ENCODE measurements at regions not wholly inside any gene's neighbourhood (a gene's known extent, or its start where the extent isn't known, plus 50 kb on each side); places are given as distances from the start of the nearest gene placed in this dataset.

DNA sequence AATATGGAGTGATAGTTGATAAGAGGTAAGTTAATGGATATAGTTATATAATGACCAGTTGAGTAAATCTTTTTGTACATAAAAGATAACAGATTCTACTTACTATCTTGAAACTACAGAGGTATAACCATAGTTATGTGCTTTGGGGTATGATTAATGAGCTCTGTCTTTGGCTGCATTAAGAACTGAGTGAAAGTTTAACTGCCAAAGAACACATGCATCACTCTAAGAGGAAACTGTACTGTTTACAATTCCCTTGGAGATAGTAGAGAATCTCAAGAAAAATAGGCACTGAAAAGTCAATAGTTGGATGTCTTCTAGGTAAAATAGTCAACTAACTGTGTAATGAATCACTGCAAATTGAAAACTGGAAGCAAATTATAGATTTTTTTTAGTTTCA is 1129.5 kb downstream of the EPHA7 start:
- no peak overlapping the region for H3K4me3 ChIP-seq (replicated peaks in 1 of 3)
- H3K9me3 ChIP-seq: no peaks in the 10 kb centered on the region
- no peaks in the 10 kb centered on the region for H3K36me3 ChIP-seq
- intact Hi-C loops (cut with DNase I): no loop called here
- no peak overlapping the region for H3K27ac ChIP-seq
- no peaks in the 10 kb centered on the region for H3K4me1 ChIP-seq
- no peaks in the 10 kb centered on the region for H3K27me3 ChIP-seq
- TF ChIP-seq, protein P1, sequence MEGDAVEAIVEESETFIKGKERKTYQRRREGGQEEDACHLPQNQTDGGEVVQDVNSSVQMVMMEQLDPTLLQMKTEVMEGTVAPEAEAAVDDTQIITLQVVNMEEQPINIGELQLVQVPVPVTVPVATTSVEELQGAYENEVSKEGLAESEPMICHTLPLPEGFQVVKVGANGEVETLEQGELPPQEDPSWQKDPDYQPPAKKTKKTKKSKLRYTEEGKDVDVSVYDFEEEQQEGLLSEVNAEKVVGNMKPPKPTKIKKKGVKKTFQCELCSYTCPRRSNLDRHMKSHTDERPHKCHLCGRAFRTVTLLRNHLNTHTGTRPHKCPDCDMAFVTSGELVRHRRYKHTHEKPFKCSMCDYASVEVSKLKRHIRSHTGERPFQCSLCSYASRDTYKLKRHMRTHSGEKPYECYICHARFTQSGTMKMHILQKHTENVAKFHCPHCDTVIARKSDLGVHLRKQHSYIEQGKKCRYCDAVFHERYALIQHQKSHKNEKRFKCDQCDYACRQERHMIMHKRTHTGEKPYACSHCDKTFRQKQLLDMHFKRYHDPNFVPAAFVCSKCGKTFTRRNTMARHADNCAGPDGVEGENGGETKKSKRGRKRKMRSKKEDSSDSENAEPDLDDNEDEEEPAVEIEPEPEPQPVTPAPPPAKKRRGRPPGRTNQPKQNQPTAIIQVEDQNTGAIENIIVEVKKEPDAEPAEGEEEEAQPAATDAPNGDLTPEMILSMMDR (IDR thresholded peaks at IDR 0.05): no peak
- no peak for TF ChIP-seq POLR2A (IDR thresholded peaks at IDR 0.05)
- DNase-seq: no peak

DNA sequence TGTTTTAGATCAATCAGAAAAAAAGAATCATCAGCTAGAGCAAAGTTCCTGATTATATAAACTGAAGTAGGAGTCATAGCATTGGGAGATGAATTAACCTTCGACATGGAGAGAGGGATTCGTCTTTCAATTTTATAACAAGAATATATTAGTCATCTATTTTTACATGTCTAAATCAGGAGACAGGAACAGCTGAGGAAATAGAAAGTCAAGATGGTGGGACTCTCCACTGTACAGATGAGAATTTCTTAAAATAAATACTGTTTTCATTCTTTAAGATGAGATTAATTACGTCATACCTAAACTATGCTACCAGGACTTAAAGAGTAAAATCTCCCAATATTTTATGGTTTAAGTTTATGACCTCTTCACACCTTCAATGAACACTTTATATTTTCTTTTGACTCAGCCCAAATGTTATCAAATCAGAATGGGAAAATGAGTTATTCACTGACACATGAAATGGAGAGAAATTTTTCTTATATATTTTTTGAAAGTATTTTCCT is 1137.7 kb downstream of the EPHA7 start:
- Histone ChIP-seq H3K4me3 (replicated peaks in 1 of 3) (no peak overlapping the region), H3K27me3 (no peaks in the 10 kb centered on the region), H3K27ac (no peak overlapping the region), H3K36me3 (no peaks in the 10 kb centered on the region), H3K9me3 (no peaks in the 10 kb centered on the region), H3K4me1 (no peaks in the 10 kb centered on the region)
- no peak for DNase-seq
- WGBS, 2 donors: 42 to 50% methylated on average over 3 of the region's 3 CpGs
- intact Hi-C loops (cut with DNase I): no loop called here
- TF ChIP-seq, protein P1 (IDR thresholded peaks at IDR 0.05): no peak
- no peak for TF ChIP-seq POLR2A (IDR thresholded peaks at IDR 0.05)

DNA sequence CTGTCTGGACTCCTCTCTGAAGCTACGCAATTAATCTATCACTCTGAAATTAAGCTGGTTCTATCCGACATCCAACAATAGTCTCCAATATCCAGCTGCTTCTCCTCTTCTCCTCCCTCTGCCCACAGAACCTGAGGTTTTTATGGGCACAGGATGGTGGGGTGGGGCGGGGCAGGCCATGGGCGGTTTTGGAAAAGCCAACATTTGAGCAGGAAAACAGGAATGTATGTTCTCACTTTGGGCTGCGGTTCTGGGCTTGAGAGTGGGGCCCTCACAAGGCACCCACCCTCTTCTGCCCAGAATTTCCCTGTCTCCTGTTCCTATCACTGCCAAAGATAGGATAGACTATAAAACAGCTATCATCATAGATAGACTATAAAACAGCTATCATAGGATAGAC is 1144.2 kb downstream of the EPHA7 start:
- no peaks in the 10 kb centered on the region for H3K27me3 ChIP-seq
- intact Hi-C loops (cut with DNase I): no loop called here
- WGBS, 2 donors: 87 to 91% methylated on average over 5 of the region's 5 CpGs
- H3K4me3 ChIP-seq (replicated peaks in 1 of 3): no peak overlapping the region
- no peaks in the 10 kb centered on the region for H3K36me3 ChIP-seq
- no peak overlapping the region for H3K27ac ChIP-seq
- no peaks in the 10 kb centered on the region for H3K4me1 ChIP-seq
- TF ChIP-seq, protein P1 (IDR thresholded peaks at IDR 0.05): no peak
- no peak for TF ChIP-seq POLR2A (IDR thresholded peaks at IDR 0.05)
- DNase-seq: no peak
- H3K9me3 ChIP-seq: no peaks in the 10 kb centered on the region

DNA sequence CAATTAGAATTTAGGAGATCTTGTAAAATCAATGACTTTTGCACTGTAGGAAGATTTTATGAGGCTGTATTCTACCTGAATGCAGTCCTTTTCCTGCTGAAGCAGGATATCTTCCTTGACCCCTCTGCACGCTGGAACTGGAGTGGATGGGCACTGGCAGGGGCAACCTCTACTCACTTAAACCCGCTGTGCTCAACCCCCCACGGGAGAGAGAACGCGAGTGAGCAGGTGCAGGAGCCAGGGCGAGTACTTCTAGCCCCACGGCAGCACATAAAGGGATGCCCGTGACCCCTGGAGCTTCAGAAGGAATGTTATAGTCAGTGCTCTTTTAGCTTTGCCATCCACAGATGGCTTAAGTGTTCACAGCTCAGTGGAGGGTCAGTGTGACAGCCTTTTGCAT is 1144.8 kb downstream of the EPHA7 start:
- 87 to 96% methylated on average over 8 of the region's 8 CpGs for WGBS, 2 donors
- no peak overlapping the region for H3K4me3 ChIP-seq (replicated peaks in 1 of 3)
- DNase-seq: no peak
- H3K4me1 ChIP-seq: no peaks in the 10 kb centered on the region
- TF ChIP-seq, protein P1 (IDR thresholded peaks at IDR 0.05): no peak
- no peak for TF ChIP-seq POLR2A (IDR thresholded peaks at IDR 0.05)
- H3K27ac ChIP-seq: no peak overlapping the region
- H3K27me3 ChIP-seq: no peaks in the 10 kb centered on the region
- no peaks in the 10 kb centered on the region for H3K36me3 ChIP-seq
- H3K9me3 ChIP-seq: no peaks in the 10 kb centered on the region
- intact Hi-C loops (cut with DNase I): no loop called here

DNA sequence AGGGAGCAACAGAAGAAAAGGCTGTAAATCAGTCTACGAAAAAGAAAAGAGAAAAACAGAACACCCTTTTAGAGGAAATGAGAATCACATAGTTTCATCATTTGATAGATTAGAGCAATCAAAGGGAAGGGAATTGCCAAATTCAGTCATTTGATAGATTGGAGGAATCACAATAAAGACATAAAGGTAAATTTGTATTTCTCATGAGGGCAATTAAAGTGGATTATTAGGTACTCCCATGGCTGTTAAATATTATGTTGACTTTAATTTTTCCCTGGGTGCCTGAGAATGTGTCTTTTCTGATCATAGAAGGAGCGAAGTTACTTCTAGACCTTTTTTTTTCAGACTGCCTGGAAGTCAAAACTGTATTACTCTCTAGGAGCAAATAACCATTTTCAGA is 1145.7 kb downstream of the EPHA7 start:
- DNase-seq: no peak
- intact Hi-C loops (cut with DNase I): no loop called here
- Histone ChIP-seq H3K4me3 (replicated peaks in 1 of 3) (no peak overlapping the region), H3K36me3 (no peaks in the 10 kb centered on the region), H3K27me3 (no peaks in the 10 kb centered on the region), H3K27ac (no peak overlapping the region), H3K4me1 (no peaks in the 10 kb centered on the region), H3K9me3 (no peaks in the 10 kb centered on the region)
- 80 to 87% methylated on average over 2 of the region's 2 CpGs for WGBS, 2 donors
- TF ChIP-seq, protein P1 (IDR thresholded peaks at IDR 0.05): no peak
- TF ChIP-seq POLR2A (IDR thresholded peaks at IDR 0.05): no peak

Measured in thyroid gland (tissue), 4 donors.